ENCODE measurements at regions not wholly inside any gene's neighbourhood (a gene's known extent, or its start where the extent isn't known, plus 50 kb on each side); places are given as distances from the start of the nearest gene placed in this dataset.
"Not testable (repeated sequence)": the region's sequence is repeated elsewhere in the genome, so short reads cannot be mapped to it uniquely, and the experiment has no call there.

DNA sequence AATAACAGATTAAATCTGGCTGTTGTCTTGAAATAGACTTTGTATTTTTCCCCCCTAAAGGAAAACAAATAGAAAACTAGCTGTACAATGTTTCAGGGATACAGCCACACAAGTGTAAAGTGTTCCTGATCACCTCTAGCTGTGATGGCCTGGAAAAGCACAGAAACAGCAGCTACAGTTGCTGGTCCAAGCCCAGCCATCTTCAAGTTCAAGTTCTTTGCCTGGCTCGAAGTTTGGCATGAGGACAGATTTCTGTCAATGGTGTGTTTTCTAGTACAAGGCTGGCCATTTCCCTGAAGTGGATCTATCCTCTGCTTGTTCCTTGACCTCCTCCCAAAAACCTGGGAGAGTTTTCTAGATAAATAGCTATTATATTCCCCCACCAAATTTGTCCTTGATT, 272.2 kb upstream of the ADRA1B start:
- no peak for DNase-seq (ENCODE audit: low read depth)

DNA sequence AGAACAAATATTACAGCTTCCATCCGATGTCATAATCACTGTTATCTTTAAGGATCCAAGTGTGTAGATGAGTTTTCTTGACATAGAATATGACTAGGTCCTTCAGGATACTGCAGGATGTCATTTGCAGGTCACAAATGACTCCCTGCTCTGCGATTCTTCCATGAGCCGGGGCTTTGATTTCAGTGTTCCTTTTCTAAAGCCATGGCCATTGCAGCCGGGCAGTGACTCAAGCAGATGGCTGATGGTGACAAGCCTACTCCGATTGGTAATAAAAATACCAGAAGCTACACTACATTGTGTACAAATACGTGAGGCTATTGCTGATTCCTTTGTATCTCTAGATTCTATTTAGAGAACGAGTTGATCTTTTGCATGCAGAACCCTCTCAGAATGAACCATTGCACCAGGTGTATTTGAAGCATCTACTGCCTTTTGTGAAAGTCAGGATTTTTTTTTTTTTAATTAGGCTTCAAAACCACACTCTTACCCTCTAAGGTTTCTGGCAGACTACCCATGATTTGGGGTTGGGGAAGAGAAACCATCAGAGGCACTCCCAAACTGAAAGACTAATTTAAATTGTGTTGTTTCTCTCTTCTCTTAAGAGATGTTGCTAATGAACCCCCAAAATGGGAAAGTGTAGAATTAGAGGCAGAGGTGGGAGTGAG, 271.0 kb upstream of the ADRA1B start:
- no peak for DNase-seq (ENCODE audit: low read depth)

DNA sequence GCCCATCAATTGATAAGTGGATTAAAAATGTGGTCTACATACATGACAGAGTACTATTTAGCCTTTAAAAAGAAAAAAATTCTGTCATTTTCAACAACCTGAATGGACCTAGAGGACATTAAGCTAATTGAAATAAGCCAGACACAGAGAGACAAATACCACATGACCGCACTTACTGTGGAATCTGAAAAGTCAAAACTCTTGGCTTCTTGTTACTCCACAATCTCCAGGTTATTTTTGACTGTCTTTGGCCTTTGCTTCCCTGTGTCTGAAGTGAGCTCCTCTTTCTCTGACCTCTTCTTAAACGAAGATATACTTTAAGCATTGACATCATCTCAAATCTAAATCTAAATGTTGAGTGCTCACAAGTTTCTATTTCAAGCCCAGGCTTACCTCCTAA, 265.5 kb upstream of the ADRA1B start:
- no peak for DNase-seq (ENCODE audit: low read depth)

DNA sequence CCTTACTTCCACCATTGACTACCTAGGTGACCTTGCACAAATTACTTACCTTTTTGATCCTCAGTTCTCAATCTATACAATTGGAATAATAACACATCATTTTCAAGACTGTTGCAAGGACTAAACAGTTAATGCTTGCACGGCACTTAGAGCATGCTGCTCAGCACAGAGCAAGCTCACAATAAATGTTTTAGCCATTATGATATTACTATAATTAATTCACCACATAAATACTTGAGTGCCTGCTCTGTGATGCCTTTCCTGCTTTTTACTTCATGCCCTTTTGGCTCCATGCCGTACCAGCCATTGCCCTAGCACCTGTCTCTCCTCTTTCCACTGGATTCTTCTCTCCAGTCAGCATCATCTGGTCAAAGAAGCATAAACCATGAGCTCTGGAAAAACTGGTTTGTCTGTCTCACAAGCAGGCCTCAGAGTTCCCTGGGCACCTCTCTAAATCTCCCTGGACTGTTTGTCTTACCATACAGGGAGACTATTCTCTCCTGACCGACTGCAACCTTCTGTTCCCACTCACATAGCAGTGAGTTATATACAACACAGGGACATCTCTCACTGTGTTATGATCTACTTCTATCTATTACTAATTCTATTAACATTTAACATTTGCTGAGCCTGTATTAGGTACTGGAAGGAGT, 260.4 kb upstream of the ADRA1B start:
- no peak for DNase-seq (ENCODE audit: low read depth)

DNA sequence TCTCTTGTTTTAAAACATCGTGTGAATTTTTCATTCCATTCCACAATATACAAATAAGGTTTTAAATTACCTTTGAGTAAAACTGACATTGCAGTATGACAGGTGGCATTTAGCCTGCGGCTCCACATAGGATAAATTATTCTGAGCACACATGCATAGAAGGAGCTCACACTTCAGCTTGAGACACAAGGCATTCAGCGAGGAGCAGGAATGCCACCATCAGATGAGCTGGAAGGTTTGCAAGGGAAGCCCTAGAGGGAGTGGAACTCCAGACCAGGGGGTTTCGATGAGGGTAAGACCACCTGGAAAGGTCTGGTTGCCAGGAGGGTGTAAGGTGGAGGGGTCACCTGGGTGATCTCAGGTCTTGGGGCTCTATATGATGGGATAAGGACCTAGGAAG, 259.0 kb upstream of the ADRA1B start:
- no peak for DNase-seq (ENCODE audit: low read depth)

DNA sequence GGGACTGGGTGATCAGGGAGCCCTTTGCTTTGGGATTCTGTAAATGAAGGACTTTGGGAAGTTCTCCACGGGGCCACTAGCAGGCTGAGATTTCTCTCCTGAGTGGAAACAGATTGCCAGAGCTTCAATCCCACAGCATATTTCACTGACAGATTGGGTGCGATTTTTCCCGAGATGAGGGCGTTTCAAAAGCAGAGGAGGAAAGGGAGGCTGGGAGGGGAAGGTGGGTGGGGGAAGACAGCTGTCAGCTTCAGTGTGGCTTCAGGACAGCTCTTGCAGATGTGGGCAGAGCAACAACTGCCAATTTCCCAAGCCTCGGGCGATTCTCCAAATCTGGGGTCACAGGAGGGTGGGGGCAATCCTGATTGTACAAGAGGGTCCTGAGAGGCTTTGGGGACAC, 258.5 kb upstream of the ADRA1B start:
- DNase-seq (ENCODE audit: low read depth) = no peak

DNA sequence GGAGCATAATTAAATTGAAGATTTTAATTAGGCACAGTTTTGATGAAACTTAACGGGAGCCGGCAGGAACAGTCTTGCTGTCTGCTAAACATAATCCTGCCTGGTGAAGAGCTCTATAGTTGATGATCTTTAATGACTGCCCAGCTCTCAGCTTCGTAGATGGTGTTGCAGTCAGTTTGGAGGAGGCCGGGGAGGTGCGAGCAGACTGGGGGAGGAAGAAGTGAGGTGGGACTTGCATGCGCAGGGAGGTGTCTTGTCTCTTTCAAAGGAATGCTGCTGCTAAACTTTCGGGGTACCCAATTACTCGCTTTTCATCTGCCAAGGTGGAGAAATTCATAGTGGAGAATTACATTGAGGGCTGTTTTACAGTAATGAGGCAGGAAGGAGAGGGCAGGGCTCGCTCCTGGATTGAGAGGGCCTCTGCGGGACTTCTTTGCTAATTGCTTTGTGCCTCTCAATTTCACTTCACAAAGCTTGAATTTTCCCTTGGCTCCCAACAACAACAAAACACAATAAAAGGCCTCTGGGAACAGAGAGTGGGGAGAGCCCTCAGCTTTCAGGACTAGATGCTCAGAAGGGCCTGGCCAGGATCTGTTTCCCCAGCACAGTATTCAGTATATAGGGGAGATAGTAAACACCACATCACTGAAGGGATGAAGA, 257.9 kb upstream of the ADRA1B start:
- no peak for DNase-seq (ENCODE audit: low read depth)

DNA sequence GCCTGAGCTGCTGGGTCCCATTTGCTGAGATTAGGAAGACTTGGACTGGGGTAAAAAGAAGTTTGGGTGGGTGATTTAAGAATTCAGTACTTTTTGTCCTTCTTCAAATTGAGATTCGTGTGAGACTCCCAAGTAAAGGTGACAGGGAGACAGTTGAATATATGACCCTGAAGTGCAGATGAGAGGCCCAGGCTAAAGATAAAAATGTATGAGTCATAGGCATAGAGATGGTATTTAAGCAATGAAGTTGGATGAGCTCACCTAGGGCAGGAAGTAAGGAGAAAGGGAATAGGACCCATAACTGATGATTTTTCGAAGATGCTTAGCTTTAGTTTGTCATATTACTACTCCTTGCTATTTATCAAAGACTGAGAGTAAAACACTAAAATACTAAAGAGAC, 255.9 kb upstream of the ADRA1B start:
- no peak for DNase-seq (ENCODE audit: low read depth)

DNA sequence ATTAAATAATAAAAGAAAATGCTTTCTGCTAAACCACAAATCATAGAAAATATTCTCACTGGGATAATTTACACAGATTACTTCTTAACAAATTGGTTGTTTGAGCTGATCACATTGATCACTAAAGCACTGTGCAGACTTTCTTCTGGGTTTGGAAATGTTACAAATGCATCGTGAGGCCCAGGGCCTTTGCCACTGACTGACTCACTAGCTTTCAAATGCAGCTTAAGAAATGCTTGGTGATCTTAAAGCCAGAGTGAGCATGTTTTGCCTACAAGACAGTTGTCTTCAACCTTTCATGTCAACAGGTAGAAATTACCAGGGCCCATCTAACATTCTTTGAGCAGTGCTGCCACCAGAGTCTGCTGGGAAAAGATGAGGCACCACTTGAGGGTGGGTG, 252.3 kb upstream of the ADRA1B start:
- no peak for DNase-seq (ENCODE audit: low read depth)

DNA sequence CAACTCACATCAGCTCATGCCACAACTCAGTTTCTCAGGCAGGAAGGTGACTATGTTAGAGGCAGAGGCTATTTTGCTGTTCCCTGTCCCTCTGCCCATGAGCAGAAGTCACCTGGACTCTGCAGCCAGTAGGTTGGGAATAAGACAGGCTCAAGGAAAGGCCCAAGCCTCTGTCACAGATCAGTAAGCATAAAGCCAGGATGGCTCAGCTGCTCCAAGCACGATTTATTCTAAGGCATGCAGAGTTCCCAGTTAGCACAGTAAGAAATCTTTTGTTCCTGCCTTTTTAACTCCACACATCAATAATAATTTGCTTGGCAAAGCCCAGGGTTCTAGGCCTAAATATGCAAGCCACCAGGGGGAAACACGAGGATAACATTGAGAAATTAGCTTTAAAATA, 249.0 kb upstream of the ADRA1B start:
- no peak for DNase-seq (ENCODE audit: low read depth)

DNA sequence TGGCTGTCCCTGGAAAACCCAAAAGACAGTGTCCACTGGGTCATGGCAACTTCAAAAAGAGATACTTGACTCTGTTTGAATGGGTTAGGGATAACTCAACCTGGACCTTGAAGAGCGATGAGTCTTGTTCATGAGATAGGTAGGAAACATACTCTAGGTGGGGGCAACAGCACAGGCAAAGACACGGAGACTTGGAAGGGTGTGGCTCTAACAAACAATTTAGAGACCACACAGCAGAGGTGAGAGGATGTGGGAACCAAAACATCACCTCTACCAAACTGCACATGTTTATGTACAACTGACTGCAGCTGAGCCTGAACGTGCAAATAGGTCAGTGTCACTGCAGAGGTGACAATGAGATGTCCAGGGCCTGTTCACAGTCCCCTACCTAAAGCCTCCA, 247.7 kb upstream of the ADRA1B start:
- no peak for DNase-seq (ENCODE audit: low read depth)

DNA sequence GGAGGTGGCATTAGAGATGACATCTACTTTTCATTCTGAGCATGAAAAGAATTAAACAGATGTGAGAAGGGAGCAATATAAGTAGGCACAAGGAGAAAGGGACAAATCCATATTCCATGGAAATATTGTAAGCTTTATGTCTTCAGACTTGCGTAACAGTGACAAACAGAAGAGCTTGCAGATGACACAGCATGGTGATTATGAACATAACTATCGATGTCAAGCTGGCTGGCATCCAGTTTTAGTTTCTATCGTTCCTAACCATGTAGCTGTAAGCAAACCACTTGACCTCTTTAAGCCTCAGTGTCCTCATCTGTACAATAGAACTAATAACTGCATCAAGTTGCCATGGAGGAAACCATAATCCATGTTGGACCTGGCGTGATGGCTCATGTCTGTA, 246.7 kb upstream of the ADRA1B start:
- DNase-seq (ENCODE audit: low read depth) = no peak

DNA sequence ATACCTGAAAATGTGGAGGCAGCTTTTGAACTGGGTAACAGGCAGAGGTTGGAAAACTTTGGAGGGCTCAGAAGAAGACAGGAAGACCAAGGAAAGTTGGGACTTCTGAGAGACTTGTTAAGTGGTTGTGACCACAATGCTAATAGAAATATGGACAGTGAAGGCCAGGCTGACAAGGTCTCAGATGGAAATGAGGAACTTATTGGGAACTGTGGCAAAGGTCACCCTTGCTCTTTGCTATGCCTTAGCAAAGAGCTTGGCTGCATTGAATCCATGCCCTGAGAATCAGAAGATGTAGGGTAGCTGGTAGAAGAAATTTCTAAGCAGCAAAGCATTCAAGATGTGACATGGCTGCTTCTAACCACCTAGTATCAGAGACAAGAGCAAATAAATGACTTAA, 244.4 kb upstream of the ADRA1B start:
- DNase-seq (ENCODE audit: low read depth) = no peak

DNA sequence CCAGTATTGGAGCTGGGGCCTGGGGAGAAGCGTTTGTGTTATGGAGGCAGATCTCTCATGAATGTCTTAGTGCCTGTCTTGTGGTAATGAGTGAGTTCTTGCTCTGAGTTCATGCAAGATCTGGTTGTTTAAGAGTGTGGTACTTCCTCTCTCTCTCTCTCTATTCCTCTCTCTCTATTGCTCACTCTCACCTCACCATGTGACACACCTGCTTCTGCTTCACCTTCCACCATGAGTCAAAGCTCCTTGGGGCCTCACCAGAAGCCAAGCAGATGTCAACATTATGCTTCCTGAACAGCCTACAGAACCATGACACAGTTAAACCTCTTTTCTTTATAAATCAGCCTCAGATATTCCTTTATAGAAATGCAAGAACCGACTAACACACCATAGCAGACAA, 242.7 kb upstream of the ADRA1B start:
- DNase-seq (ENCODE audit: low read depth) = no peak

DNA sequence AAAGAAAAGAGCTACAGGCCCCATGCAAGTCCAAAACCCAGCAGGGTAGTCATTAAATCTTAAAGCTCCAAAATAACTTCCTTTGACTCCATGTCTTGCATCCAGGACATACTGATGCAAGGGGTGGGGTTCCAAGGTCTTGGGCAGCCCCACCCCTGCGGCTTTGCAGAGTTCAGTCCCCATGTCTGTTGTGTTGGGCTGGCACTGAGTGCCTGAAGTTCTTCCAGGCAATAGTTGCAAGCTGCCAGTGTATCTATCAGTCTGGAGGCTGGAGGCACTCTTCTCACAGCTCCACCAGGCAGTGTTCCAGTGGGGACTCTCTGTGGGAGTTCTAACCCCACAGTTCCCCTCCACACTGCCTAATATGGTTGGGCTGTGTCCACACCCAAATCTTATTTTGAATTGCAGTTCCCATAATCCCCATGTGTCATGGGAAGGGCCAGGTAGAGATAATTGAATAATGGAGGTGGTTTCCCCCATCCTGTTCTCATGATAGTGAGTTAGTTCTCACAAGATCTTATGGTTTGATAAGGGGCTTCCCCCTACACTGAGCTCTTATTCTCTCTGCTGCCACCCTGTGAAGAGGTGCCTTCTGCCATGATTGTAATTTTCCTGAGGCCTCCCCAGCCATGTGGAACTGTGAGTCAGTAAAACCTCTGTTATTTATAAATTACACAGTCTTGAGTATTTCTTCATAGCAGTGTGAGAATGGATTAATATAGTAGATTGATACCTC, 237.5 kb upstream of the ADRA1B start:
- DNase-seq (ENCODE audit: low read depth) = no peak

DNA sequence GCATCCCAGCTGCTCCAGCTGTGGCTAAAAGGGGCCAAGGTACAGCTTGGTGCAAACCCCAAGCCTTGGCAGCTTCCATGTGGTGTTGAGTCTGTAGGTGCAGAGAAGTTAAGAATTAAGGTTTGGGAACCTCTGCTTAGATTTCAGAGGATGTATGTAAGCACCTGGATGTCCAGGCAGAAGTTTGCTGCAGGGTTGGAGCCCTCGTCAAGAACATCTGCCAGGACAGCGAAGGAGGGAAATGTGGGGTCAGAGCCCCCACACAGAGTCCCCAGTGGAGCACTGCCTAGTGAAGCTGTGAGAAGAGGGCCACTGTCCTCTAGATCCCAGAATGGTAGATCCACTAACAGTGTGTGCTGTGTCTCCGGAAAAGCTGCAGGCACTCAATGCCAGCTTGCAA, 236.2 kb upstream of the ADRA1B start:
- DNase-seq (ENCODE audit: low read depth) = no peak

DNA sequence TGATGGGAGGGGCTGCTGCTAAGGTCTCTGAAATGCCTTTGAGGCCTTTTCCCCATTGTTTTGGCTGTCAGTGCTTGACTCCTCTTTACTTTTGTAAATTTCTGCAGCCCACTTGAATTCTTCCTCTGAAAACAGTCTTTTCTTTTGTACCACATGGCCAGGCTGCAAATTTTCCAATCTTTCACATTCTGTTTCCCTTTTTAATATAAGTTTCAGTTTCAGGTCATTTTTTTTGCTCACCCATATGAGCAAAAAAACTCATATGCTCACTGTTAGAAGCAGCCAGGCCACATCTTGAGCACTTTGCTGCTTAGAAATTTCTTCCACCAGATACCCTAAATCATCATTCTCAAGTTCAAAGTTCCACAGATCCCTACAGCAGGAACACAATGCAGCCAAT, 234.6 kb upstream of the ADRA1B start:
- no peak for DNase-seq (ENCODE audit: low read depth)

DNA sequence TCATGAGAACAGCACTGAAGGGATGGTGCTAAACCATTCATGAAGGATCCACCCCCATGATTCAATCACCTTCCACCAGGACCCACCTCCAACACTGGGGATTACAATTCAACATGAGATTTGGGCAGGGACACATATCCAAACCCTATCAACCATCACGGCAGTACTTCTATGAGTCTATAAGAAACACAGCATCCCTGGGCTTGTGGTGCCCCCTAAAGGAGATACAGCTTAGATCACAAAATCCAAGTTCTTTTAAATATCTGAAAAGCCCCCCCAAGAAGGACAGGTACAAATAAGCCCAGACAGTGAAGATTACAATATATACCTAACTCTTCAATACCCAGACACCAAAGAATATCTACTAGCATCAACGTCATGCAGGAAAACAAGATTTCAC, 233.7 kb upstream of the ADRA1B start:
- no peak for DNase-seq (ENCODE audit: low read depth)

DNA sequence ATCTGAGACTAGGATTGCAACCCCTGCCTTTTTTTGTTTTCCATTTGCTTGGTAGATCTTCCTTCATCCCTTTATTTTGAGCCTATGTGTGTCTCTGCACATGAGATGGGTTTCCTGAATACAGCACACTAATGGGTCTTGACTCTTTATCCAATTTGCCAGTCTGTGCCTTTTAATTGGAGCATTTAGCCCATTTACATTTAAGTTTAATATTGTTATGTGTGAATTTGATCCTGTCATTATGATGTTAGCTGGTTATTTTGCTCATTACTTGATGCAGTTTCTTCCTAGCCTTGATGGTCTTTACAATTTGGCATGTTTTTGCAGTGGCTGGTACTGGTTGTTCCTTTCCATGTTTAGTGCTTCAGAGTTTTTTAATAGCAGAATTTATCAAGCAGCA, 228.4 kb upstream of the ADRA1B start:
- not testable (repeated sequence) for DNase-seq (ENCODE audit: low read depth)

DNA sequence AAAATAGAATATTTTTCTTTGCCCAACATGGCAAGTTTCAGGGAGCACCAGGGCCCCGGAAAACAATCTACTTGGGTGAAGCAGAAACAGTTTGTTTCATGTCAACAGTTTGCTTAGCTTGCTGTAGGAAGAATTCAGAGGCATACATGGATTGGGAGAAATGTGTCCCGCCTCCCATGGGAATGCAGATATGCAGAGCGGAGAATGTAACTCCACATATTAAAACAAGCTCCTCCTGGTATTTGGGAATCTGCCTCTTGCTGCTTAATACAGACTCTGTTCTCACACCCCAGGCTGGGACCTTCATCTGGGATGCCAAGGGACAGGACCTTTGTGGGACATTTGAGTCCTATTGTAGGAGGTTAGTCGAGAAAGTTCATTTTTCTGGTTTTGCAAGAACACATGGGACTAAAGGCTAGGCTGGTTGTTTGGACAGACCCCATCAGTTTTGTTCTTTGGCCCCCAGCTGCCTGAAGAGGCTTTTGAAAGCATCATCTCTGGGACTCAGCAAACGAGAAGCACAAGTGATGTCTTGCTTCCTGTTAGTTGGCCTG, 220.5 kb upstream of the ADRA1B start:
- no peak for DNase-seq (ENCODE audit: low read depth)

DNA sequence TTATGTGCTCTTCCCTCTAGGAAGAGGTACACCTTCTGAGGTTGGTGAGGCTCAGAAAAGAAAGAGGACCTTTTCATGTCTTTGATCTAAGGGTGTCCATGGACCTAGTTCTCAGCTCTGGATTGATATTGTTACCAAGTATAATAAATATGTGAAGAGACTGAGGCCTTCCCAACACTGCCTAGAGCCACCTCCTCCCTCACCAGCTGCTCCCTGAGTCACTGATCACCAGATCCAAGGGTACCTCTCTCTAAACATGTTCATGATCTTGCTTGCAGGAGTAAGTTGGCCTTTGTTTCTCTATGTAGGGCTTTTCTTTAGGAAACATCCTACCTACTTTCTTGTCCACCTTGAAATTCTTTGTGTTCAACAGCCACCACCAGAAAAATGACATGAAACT, 218.8 kb upstream of the ADRA1B start:
- DNase-seq (ENCODE audit: low read depth) = no peak

DNA sequence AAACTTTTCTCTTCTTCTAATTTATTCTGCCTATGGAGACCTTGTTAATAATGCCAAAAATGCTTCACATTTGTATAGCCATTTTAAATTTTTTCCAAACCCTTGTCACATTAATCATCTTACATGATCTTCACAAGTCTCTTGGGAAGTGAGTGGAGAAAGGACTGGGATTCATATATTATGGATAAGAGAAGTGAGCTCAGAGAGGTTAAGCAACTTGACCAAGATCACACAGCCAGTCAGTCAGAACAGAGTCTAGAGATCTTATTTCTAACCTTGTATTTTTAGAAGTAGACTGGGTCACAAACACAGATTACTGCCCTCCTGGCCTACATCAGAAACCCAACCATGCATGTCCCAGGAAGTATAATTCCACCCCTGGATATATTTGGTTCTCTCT, 218.0 kb upstream of the ADRA1B start:
- DNase-seq (ENCODE audit: low read depth) = no peak

DNA sequence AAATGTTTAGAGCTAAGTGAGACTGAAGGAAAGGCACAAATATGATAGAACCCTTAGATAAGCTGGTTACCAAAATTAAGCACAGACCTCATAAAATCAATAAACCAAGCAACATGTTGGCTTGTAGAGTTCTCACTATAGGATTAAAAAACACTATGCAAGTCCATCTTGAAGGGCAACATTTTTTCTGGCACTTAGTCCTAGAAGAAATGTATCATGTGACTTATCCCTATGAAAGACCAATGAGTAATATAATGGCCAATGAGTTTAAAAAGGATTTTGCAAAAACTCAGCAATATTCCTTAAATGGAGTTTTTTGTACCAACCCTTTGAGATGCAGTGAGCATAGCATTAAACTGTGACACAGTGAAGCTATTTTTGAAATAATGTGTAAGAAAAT, 216.3 kb upstream of the ADRA1B start:
- DNase-seq (ENCODE audit: low read depth) = no peak

Data from CMK (cell line).